ENCODE measurements at regions not wholly inside any gene's neighbourhood (a gene's known extent, or its start where the extent isn't known, plus 50 kb on each side); places are given as distances from the start of the nearest gene placed in this dataset.

GRCh38 chr9:108618906-108619550 is 236.8 kb downstream of the ACTL7B start:
- no peak for DNase-seq (ENCODE audit: low spot score)
- TF ChIP-seq, protein P1, sequence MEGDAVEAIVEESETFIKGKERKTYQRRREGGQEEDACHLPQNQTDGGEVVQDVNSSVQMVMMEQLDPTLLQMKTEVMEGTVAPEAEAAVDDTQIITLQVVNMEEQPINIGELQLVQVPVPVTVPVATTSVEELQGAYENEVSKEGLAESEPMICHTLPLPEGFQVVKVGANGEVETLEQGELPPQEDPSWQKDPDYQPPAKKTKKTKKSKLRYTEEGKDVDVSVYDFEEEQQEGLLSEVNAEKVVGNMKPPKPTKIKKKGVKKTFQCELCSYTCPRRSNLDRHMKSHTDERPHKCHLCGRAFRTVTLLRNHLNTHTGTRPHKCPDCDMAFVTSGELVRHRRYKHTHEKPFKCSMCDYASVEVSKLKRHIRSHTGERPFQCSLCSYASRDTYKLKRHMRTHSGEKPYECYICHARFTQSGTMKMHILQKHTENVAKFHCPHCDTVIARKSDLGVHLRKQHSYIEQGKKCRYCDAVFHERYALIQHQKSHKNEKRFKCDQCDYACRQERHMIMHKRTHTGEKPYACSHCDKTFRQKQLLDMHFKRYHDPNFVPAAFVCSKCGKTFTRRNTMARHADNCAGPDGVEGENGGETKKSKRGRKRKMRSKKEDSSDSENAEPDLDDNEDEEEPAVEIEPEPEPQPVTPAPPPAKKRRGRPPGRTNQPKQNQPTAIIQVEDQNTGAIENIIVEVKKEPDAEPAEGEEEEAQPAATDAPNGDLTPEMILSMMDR (IDR thresholded peaks at IDR 0.05), result no peak
- ATAC-seq (ENCODE audit: low FRiP score), result no peak

- DNase-seq (ENCODE audit: low spot score) (no peak), ATAC-seq (ENCODE audit: low FRiP score) (no peak)
- TF ChIP-seq, protein P1 (IDR thresholded peaks at IDR 0.05), result no peak
Measured at GRCh38 chr9:108617676-108618075, 238.1 kb downstream of the ACTL7B start.

GRCh38 chr9:108615152-108615551 is 240.6 kb downstream of the ACTL7B start:
- no peak for DNase-seq (ENCODE audit: low spot score)
- TF ChIP-seq, protein P1 (IDR thresholded peaks at IDR 0.05), result no peak
- no peak for ATAC-seq (ENCODE audit: low FRiP score)

- DNase-seq (ENCODE audit: low spot score), result no peak
- TF ChIP-seq, protein P1 (IDR thresholded peaks at IDR 0.05), result no peak
- ATAC-seq (ENCODE audit: low FRiP score), result no peak
Measured at GRCh38 chr9:108612513-108612912, 243.3 kb downstream of the ACTL7B start.

DNA sequence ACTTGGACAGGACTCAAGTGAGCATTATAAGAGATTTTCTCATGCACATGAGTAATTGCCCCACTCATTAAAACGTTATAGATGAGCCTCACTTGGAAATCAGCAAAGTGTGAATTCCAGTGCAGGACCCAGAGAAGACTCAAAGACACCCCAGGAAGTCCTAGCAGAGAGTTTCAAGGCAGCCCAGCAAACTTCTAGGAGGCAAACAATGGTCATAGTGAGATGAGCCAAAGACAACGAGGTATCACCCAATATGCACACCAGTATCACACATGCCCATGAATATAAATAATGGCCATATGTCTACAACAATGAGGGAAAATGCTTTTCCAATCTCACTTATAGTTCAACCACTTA is 245.9 kb downstream of the ACTL7B start:
- no peak for DNase-seq (ENCODE audit: low spot score)
- TF ChIP-seq, protein P1 (IDR thresholded peaks at IDR 0.05), result no peak
- no peak for ATAC-seq (ENCODE audit: low FRiP score)

DNA sequence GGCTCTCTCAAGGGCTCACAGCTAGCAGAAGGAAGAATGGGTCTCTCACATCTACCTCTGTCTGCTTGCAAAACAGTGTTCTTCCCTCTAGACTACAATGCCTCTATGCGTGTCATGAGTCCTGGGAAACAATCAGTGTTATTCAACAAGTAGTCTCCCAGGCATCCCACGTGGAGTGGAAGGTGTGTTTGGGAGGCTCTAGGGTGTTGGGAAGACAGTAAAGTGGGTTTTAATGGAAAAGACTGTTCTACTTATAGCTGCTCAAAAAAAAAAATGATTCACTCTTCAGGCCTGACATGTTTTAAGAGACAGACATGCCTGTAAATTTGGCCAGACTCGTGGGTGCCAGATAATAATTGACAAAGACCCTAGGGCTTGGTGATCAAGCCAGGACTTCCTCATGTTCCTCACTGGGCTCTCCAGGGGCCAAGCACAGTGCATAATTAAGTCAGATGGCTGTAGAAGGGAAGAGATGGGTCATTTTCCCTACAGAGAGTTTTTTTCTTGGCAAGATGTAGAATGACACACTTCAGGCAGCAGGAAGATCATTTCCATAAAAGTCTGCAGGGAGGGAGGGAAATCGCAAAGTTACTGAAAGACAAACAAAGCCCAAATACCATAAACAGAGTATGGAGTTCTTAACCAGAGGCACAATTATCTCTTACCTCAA is 246.4 kb downstream of the ACTL7B start:
- TF ChIP-seq, protein P1 (IDR thresholded peaks at IDR 0.05), result no peak
- ATAC-seq (ENCODE audit: low FRiP score) (no peak), DNase-seq (ENCODE audit: low spot score) (no peak)

DNA sequence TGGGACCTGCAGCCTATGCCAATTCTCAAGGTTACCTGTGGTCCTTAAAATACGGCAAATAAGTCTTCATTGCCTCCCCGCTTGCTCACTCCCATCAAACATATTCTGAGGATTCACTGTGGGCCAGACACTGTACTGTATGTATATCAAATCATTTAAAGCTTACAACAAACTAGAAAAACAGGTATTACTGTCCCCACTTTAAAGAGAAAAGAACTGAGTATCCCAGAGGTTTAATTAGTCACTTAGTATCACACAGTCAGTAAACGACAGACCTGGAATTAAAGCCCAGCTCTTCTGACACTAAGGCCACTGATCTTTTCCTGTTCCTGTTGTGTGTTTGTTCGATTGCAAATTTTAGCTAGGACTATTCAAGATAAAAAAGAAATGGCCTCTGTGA is 248.2 kb downstream of the ACTL7B start:
- TF ChIP-seq, protein P1 (IDR thresholded peaks at IDR 0.05), result no peak
- no peak for DNase-seq (ENCODE audit: low spot score)
- no peak for ATAC-seq (ENCODE audit: low FRiP score)
